SU-DHL-6 (cell line): ENCODE measurements at regions not wholly inside any gene's neighbourhood (a gene's known extent, or its start where the extent isn't known, plus 50 kb on each side); places are given as distances from the start of the nearest gene placed in this dataset.

Experiments
- EZH2phosphoT487 ChIP-seq: fragments of 200-600 bp; sonication (generic), shearing (Covaris generic); conservative IDR thresholded peaks from 2 replicates; pipeline ENCODE4 v1.6.1; 2018; ENCODE audit warnings: mild to moderate bottlenecking, antibody characterized with exemption, low read length, moderate library complexity, mixed read lengths
- TF ChIP-seq, protein P1 (sequence below): fragments of 200-600 bp; sonication (generic); IDR thresholded peaks from one replicate; pipeline ENCODE4 v1.5.1; 2017; ENCODE audit warnings: antibody characterized with exemption, mild to moderate bottlenecking, low read length, moderate library complexity; ENCODE audit not compliant: insufficient read depth, poor library complexity, severe bottlenecking

- TF ChIP-seq, protein P1, sequence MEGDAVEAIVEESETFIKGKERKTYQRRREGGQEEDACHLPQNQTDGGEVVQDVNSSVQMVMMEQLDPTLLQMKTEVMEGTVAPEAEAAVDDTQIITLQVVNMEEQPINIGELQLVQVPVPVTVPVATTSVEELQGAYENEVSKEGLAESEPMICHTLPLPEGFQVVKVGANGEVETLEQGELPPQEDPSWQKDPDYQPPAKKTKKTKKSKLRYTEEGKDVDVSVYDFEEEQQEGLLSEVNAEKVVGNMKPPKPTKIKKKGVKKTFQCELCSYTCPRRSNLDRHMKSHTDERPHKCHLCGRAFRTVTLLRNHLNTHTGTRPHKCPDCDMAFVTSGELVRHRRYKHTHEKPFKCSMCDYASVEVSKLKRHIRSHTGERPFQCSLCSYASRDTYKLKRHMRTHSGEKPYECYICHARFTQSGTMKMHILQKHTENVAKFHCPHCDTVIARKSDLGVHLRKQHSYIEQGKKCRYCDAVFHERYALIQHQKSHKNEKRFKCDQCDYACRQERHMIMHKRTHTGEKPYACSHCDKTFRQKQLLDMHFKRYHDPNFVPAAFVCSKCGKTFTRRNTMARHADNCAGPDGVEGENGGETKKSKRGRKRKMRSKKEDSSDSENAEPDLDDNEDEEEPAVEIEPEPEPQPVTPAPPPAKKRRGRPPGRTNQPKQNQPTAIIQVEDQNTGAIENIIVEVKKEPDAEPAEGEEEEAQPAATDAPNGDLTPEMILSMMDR, result no peak
- no peak for TF ChIP-seq EZH2phosphoT487
Measured at GRCh38 chr4:115655626-115656025, 542.2 kb upstream of the NDST4 start.
